Lower leg skin (tissue), 3 donors: ENCODE measurements at regions not wholly inside any gene's neighbourhood (a gene's known extent, or its start where the extent isn't known, plus 50 kb on each side); places are given as distances from the start of the nearest gene placed in this dataset.

Experiments used
- CTCF ChIP-seq, 3 donors: fragments of 450-650 bp; IDR thresholded peaks; one replicate each; pipeline ENCODE4 v1.5.1; 2016; ENCODE audit warnings: antibody characterized with exemption in 3 of 3, mild to moderate bottlenecking in 3 of 3, moderate library complexity in 2 of 3
- POLR2A ChIP-seq, 2 donors: fragments of 450-650 bp; IDR thresholded peaks; one replicate each; pipeline ENCODE4 v1.6.1; 2016 to 2017; ENCODE audit warnings: antibody characterized with exemption in 2 of 2, mild to moderate bottlenecking in 1 of 2, moderate library complexity in 1 of 2

- TF ChIP-seq CTCF (IDR thresholded peaks at IDR 0.05) (no peak), POLR2A (IDR thresholded peaks at IDR 0.05) (no peak)
Measured at GRCh38 chr12:19643635-19644034, 204.3 kb downstream of the AEBP2 start.
